ENCODE measurements at regions not wholly inside any gene's neighbourhood (a gene's known extent, or its start where the extent isn't known, plus 50 kb on each side); places are given as distances from the start of the nearest gene placed in this dataset.
"Not testable (repeated sequence)": the region's sequence is repeated elsewhere in the genome, so short reads cannot be mapped to it uniquely, and the experiment has no call there.

GRCh38 chr1:104029456-104029970 is 279.8 kb downstream of the AMY1C start:
- no peak for DNase-seq (ENCODE audit: low read depth in 1 of 2, low spot score in 1 of 2)
- Histone ChIP-seq H3K27ac (replicated peaks) (no peak overlapping the region), H3K4me3 (replicated peaks; ENCODE audit: insufficient read depth, low read length) (no peak overlapping the region), H3K27me3 (ENCODE audit: insufficient read depth, poor library complexity, severe bottlenecking) (no peaks in the 10 kb centered on the region)
- TF ChIP-seq GABPA (IDR thresholded peaks at IDR 0.05; ENCODE audit: low read depth) (no peak), CTCF (IDR thresholded peaks at IDR 0.05; ENCODE audit: insufficient read depth, low read length) (no peak), REST (IDR thresholded peaks at IDR 0.05; ENCODE audit: insufficient replicate concordance, low read depth) (no peak), POLR2AphosphoS5 (IDR thresholded peaks at IDR 0.05; ENCODE audit: low read depth) (no peak)

- H3K27me3 ChIP-seq (ENCODE audit: insufficient read depth, poor library complexity, severe bottlenecking) = no peaks in the 10 kb centered on the region
- no peak for DNase-seq (ENCODE audit: low read depth in 1 of 2, low spot score in 1 of 2)
- H3K4me3 ChIP-seq (replicated peaks; ENCODE audit: insufficient read depth, low read length) = no peak overlapping the region
- H3K27ac ChIP-seq (replicated peaks) = no peak overlapping the region
- TF ChIP-seq GABPA (IDR thresholded peaks at IDR 0.05; ENCODE audit: low read depth) (no peak), CTCF (IDR thresholded peaks at IDR 0.05; ENCODE audit: insufficient read depth, low read length) (no peak), SPI1 (IDR thresholded peaks at IDR 0.05; ENCODE audit: borderline replicate concordance, low read depth) (no peak), POLR2AphosphoS5 (IDR thresholded peaks at IDR 0.05; ENCODE audit: low read depth) (no peak), REST (IDR thresholded peaks at IDR 0.05; ENCODE audit: insufficient replicate concordance, low read depth) (no peak)
These were observed 307.1 kb downstream of the AMY1C start for GRCh38 chr1:104056786-104057185.

- not testable (repeated sequence) for H3K4me3 ChIP-seq (replicated peaks; ENCODE audit: insufficient read depth, low read length); DNase-seq (ENCODE audit: low read depth in 1 of 2, low spot score in 1 of 2); H3K27me3 ChIP-seq (ENCODE audit: insufficient read depth, poor library complexity, severe bottlenecking); H3K27ac ChIP-seq (replicated peaks)
These were observed 307.7 kb downstream of the AMY1C start for GRCh38 chr1:104057219-104057898.

- H3K27ac ChIP-seq (replicated peaks); H3K4me3 ChIP-seq (replicated peaks; ENCODE audit: insufficient read depth, low read length); DNase-seq (ENCODE audit: low read depth in 1 of 2, low spot score in 1 of 2); H3K27me3 ChIP-seq (ENCODE audit: insufficient read depth, poor library complexity, severe bottlenecking): not testable (repeated sequence)
These were observed 311.9 kb downstream of the AMY1C start for GRCh38 chr1:104061637-104062036.

GRCh38 chr1:104064399-104064798 is 314.7 kb downstream of the AMY1C start:
- Histone ChIP-seq H3K27me3 (ENCODE audit: insufficient read depth, poor library complexity, severe bottlenecking) (no peaks in the 10 kb centered on the region), H3K27ac (replicated peaks) (no peak overlapping the region), H3K4me3 (replicated peaks; ENCODE audit: insufficient read depth, low read length) (no peak overlapping the region)
- DNase-seq (ENCODE audit: low read depth in 1 of 2, low spot score in 1 of 2) = no peak
- TF ChIP-seq POLR2AphosphoS5 (IDR thresholded peaks at IDR 0.05; ENCODE audit: low read depth) (no peak), GABPA (IDR thresholded peaks at IDR 0.05; ENCODE audit: low read depth) (no peak), CTCF (IDR thresholded peaks at IDR 0.05; ENCODE audit: insufficient read depth, low read length) (no peak), SPI1 (IDR thresholded peaks at IDR 0.05; ENCODE audit: borderline replicate concordance, low read depth) (no peak), REST (IDR thresholded peaks at IDR 0.05; ENCODE audit: insufficient replicate concordance, low read depth) (no peak)
